Pons (tissue), 1 donor: ENCODE measurements at regions not wholly inside any gene's neighbourhood (a gene's known extent, or its start where the extent isn't known, plus 50 kb on each side); places are given as distances from the start of the nearest gene placed in this dataset.
"Not testable (repeated sequence)": the region's sequence is repeated elsewhere in the genome, so short reads cannot be mapped to it uniquely, and the experiment has no call there.

Experiments
- DNase-seq: peaks from one replicate; pipeline ENCODE4 v3.0.0-alpha.2; 2016; ENCODE audit warnings: low spot score

DNA sequence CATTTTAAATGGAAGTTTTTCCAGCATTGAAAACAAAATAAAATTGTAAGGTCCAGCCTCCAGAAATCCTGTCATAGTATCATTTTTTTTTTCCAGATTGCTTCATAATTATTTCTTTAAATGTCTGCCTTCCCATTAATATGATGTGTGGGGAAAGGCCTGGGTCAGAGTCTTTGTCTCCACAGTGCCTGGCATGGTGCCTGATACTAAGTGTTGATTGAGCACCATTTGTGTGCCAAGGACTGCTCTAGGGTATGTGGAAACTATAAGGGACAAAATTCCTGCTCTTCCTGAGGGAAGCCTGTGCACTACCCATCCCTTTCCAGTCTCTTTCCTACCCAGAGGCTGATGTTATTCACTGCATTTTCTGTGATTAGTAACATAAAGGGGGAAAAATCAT is 53.1 kb upstream of the BEND4 start:
- DNase-seq, result no peak

DNA sequence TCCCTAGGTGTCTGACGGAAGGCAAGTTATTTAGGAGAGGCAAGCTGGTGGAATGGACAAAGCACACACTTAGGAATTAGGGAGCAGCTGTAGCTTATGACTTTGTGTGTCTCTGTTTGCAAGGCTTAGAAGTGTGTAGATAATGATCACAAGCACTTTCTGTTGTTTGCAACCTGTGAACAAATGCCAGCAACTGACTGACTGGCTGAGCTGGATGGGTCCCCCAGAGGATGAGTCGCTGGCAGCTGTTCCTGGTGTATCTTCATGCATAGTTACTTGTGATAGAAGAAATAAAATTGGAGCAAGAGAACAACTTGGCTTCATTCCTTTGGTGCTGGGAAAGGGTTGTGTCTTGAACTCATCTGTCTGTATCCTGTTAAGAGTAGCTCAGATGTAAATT is 64.2 kb upstream of the BEND4 start:
- no peak for DNase-seq

DNA sequence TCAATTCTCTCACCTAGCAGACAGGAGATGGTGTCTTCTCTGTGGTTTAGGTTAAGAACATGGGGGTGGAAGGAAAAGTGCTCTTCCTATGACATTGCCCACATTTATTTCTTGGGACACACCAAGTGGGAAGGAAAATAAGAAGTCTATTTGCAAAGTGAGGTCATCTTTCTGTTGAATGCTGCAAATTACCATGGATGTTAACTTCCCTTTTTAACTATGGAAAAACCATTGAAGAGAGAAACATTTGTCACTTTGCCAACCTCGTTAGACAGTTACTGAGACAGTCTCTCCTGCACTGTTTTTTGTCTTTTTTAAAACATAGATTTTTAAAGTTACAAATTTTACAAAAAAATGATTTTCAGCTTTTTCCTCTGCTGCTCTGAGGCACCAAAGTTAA is 72.8 kb upstream of the BEND4 start:
- no peak for DNase-seq

DNA sequence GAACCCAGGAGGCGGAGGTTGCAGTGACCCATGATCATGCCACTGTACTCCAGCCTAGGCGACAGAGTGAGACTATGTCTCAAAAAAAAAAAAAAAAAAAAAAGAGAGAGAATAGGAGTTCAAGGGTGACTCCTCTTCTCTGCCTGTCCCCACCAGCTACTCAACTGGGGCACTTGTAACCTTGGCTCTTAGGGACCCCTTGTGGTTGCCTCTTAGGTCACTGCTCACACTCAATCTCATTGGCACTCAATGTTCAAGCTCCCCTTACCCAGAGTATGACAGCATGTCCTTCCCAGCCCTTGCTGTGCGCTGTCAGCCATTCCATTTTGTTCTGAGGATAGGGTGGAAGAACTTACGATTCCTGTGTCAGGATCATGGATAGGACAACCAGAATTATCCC is 82.4 kb upstream of the BEND4 start:
- no peak for DNase-seq

DNA sequence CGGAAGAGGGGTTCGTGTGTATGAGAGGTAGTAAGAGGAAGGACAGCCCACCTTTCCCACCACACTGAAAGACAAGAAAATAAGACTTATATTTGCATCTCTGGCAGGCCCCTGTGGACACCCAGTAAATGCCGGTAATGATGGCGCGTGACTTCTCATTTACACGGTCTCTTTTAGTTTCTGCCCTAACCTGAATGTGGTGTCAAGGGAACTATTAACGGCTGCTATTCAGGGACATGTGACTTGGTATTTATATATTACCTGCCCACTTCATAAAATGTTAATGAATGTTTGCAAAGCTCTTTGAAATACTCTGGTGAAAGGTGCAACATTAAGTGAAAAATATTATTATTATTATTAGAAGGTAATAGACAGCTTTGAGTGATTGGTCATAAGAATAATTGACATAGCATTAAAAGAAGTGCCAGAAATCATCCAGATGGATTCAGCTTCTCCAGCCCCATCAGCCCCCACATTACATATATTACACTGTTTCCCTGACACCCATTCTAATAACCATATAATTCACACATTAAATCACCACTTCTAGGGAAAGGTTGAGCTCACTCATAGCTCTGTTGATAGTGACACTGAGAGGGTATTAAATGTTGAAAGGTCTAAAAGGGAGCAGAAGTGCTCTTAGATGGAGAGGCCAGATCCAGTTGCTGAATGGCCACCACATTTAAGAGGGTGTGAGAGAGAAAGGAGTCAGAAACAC is 83.0 kb upstream of the BEND4 start:
- DNase-seq, result no peak

DNA sequence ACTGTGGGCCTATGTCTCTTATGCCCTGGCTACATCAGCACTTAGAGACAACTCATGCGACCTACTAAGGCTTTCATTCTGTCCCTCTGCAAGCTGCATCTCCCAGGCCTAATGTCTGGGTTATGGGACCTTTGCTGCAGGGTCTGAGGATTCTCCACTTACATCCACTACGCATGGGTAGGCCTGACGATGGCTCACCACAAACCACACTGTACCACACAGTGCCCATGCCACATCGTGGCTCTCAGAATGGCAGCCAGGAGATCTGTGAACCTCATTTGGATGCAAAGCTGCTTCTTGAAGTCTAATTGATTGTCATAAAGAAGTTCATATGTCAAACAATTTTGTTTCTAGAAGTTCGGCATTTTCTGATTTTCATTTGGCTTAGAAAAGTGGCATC is 84.6 kb upstream of the BEND4 start:
- DNase-seq, result no peak

DNA sequence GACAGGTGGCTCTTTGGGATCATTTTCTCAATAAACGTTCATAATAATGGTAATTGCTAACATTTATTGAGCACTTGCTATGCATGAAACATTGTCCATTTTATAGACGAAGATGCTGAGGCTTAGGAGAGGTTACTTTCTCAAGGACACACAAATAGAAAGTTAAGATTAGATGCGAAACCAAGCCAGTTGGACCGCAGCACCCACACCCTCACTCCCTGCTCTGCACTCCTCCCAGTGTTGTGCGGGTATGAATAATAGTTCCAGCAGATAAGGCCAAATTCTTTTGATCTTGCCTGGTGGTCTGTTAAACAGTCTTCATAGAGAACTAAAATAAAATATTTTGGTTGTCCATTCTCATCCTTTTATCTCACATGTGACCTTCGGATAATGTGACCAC is 85.0 kb upstream of the BEND4 start:
- no peak for DNase-seq

DNA sequence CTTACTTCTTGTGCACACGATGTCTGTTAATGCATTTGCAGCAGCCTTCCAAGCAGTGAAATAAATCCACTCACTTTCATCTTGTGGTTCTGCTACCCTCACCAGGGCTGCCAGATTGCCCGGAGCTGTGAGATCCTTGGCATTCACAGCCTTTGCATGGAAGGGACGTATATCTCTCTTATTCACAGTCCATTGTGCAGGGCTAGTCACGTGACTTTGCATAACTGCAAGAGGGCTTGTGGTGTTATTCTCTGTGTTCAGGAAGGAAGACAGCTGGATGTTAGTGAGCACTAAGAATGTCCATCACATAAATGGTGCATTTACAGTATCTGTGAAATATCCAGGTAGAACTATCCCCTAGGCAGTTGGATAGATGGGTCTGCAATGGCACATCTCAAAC is 96.5 kb upstream of the BEND4 start:
- DNase-seq, result no peak

DNA sequence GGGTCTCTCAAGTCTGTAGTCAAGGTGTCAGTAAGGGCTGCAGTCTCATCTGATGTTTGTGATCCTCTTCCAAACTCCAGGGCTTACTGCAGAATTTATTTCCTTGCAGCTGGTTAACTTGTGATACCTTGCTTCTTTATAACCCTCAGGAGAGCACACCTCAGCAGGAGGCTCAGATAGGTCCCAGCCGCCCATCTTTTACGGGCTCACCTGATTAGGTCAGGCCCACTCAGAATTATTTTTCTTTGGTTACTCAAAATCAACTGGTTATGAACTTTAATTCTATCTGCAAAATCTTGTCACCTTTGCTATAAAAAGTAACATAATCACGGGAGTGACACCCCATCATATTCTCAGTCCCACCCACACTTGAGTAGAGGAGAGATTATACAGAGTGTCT is 99.9 kb upstream of the BEND4 start:
- no peak for DNase-seq

DNA sequence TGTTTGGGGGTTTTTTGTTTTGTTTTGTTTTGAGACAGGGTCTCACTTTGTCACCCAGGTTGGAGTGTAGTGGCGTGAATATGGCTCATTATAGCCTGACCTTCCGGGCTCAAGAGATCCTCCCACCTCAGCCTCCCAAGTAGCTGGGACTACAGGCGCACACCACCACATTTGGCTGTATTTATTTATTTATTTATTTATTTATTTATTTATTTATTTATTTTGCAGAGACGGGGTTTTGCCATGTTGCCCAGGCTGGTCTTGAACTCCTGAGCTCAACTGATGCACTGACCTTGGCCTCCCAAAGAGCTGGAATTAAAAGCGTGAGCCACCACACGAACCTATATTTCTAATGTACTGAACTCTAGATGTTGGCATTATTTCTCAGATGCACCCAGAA is 105.2 kb upstream of the BEND4 start:
- DNase-seq, result not testable (repeated sequence)

DNA sequence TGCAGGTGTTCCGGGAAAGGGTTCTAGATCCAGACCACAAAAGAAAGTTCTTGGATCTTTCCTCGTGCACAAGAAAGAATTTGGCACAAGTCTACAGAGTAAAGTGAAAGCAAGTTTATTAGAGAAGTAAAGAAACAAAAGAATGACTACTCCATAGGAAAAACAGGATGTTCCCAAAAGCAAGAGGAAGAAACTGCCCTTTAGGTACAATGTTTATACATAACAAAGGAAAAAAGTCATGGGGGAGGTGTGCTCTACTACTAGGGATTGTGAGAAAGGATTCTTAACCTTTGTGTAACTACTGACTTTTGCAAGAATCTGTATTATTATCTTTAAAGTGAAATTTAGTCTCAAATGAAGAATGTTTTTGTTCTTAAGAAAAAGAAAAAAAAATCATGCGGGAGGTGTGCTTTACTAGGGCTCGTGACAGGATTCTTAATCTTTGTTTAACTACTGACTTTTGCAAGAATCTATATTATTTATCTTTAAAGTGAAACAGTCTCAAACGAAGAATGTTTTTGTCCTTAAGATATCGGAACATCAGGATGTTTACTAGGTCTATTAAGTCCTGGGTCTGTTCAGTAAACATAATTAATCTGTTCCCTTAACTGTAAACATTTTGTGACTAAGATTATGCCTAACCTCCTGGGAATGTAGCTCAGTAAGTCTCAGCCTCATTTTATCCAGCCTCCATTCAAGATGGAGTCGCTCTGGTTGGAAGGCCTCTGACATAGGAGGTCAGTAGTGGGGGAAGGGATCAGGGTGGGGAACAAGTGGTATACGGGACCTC is 110.4 kb upstream of the BEND4 start:
- no peak for DNase-seq

DNA sequence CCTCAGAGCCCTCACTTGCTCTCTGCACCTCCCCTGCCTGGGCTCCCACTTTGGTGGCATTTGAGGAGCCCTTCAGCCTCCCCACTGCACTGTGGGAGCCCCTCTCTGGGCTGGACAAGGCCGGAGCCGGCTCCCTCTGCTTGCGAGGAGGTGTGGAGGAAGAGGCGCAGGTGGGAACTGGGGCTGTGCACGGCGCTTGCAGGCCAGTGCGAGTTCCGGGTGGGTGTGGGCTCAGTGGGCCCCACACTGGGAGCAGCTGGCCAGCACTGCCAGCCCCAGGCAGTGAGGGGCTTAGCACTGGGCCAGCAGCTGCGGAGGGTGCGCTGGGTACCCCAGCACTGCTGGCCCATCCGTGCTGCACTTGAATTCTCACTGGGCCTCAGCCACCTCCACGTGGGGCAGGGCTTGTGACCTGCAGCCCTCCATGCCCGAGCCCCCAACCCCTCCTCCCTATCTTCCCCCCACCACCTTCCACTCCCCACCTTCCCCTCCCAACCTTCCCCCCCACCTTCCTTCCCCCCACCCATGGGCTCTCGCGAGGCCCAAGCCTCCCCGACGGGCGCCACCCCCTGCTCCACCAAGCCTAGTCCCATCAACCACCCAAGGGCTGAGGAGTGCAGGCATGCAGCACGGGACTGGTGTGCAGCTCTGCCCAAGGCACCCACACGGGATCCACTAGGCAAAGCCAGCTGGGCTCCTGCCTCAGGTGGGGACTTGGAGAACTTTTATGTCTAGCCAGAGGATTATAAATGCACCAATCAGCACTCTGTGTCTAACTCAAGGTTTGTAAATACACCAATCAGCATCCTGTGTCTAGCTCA is 113.5 kb upstream of the BEND4 start:
- DNase-seq, result no peak

DNA sequence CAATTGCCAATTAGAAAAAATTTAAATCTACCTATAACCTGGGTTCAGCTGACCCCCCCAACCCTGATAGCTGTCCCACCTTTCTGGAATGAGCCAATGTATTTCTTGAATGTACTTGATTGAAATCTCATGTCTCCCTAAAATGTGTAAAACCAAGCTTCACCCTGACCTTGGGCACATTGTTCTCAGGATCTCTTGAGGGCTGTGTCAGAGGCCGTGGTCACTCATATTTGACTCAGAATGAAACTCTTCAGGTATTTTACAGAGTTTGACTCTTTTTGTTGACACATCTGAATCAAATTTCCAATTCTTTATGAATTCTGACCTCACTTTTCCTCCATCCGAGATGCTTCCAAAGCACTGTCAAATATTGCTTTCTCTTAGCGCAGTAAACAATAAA is 115.3 kb upstream of the BEND4 start:
- no peak for DNase-seq

DNA sequence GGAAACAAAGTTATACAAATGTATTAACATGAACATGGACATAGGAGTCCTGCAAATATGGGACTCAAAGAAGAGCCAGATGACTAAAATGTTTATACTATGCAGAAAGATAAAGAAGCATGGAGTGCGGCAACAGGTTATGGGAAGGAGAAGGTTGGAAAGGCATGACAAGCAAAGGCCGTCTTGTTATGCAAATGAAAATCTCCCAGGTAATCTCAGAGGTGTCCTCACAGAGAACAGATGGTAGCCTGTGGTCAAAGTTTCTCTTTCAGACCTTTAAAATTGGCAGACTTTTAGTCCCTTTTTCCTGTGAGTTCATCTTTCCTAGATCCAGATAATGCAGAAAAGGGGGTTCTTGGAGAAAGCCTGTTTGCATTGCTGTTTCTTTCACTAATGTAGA is 116.4 kb upstream of the BEND4 start:
- no peak for DNase-seq

DNA sequence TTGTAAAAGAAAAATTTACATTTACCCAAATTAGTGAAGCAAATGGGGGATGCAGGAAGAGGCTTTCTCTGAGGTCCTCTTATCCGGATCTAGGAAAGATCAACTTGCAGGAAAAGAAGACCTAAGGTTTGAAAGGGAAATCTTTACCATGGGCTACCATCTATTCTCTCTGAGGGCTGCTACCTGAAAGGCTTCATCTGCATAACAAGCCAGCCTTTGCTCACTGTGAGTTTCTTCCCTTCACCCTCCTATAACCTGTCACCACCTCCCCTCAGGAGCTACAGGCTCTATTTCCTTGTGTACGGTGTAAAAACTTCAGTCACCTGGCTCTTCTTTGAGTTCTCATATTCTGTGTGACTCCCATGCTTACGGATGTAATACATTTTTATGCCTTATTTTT is 118.6 kb upstream of the BEND4 start:
- DNase-seq, result no peak

DNA sequence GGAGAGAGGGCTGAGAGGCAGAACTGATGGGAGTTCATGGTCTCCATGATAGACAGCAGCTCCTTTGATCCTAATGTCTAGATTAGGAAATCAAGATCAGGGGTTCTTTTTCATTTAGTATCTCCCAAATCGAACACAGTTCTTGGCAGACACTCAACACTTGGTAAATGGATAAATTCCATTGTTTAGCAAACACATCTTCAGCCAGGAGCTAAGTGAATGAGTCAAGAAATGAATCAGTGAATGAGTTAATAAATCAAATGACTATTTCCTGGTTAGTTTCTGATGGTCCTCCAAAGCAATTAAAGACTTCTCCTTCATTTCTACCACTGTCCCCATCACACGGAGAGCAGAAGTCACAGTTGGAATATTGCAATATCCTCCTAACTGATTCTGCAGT is 120.0 kb upstream of the SHISA3 start:
- DNase-seq, result no peak

DNA sequence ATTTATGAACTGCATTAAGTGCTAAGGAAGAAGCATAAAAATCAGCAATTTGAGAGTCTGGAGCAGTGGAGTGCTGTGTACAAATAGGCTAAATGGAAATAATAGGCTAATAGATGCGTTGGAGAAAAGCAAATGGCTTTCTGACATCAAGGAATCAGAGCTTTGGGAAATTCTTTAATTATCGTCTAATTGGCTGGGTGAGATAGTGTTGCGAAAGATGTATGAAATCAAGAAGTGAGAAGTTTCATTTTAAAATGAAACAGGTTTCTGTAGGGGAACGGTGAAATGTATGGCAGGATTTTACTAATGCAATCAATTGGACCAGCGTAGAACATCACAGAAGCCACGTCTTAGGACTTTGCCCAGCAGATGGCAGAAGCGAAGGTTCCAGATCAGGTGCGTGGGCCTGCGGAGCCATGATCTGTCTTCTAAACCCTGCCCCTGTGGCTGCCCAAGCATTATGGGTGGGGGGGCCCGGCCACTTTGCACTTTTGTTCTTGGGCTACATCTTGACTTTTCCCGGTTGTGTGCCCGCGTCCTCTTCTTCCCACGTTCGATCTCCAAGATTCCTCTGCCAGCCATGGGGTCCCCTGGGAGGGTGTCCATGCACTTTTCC is 118.5 kb upstream of the SHISA3 start:
- no peak for DNase-seq

DNA sequence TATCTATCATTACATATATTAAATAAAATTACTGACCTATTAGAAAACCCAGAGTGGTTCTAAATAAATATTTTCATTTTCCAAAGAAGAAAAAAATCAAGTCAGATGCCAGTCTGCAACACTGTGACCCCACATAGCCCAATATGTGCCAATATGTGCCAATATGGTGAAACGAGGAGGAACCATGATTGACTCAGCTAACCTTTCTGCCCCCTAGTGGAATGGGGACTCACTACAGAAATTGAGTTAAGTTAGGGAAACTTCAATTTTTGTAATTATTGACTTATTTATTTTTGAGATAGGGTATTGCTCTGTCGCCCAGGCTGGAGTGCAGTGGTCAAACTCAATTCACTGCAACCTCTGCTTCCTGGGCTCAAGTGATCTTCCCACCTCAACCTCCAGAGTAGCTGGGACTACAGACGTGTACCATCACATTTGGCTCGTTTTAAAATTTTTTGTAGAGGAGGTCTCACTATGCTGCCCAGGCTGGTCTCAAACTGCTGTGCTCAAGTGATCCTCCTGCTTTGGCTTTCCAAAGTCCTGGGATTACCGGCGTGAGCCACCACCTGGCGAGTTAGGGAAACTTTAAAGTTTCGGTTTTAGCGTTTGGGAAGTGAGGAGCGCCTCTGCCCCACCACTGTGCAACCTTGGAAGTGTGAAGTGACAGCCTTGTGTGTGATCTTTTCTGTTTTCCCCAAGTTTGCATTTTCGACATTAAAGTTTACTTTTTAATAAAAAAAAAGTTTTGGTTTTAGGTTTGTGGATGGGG is 116.8 kb upstream of the SHISA3 start:
- no peak for DNase-seq

DNA sequence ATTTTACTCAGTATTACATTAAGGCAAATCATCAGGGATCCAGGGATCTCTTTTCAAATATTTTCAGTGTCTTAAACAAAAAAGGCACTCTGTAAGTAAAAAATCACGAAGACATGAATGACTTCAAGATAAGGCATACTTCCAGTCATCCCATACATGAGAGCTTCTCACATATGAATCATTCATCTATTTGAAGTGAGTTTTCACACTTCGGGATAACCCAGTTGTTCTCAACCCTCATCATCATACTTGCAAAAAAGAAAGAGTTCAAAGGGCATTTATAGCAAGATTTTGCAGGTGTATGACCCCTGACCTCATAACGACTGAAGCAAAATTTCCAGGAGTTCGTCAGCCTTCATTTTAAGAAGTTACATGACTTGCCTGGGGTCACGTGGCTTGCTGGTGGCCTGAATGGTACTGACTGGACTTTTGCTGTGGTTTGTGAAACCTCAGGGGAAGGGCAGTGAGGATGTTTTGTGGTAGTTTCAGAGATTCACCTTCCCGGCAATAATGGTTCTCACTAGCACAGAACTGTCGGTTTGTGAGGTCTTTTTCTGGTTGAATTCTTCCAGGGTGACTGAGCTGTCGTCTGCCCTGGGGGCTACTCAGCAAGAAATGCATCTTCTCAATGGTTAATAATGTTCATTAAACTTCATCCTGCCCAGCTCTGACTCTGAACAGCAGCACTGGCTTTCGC is 115.8 kb upstream of the SHISA3 start:
- DNase-seq, result no peak

DNA sequence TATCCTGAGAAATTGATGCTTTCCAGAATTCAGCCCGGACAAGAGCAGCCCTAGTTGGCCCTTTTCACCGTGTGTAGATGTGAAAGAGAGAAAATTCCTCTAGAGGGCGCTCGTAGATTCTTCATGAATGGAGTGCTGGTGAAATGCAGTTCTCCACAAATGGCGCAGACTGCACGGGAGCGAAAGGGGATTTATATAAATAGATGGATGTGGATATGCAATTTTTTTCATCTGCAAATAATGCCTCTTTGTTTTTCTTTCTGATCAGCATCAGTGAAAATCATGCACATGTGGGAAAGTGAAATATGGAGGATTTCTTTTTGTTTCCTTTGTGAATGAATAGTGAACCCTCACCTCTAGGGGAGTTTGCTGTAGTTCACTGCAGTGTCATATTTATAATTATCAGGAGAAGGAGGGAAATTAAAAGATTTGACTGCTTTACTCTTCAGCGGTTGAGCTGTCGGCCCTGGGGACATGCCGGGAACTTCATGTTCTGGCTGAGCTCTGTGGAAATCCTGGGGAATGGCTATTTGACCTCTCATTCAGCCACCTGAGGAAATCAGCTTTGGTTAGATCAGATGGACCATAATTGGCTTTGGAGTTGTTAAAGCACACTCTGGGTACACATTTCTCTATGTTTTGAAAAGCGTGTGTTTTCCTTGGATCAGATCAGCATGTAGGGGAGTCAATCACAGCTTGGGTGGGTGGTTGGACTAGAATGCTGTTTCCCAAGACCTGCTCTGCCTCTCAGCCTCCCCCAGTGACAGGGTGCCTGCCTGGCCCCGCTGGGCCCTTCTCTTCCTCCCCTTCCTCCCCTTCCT is 115.0 kb upstream of the SHISA3 start:
- DNase-seq, result peak; percentile 91
